ENCODE measurements at regions not wholly inside any gene's neighbourhood (a gene's known extent, or its start where the extent isn't known, plus 50 kb on each side); places are given as distances from the start of the nearest gene placed in this dataset.

- H3K4me2 ChIP-seq = no peak overlapping the region
- no peaks in the 10 kb centered on the region for H3K9me2 ChIP-seq
- no peaks in the 10 kb centered on the region for H3K36me3 ChIP-seq (replicated peaks in 1 of 2; ENCODE audit: control insufficient read depth in 1 of 2, insufficient read depth in 2 of 2, low read length in 1 of 2)
- 28% methylated on average over 4 of the region's 4 CpGs for WGBS (ENCODE audit: low lambda C conversion rate)
- H3K79me2 ChIP-seq (ENCODE audit: insufficient read depth) = no peaks in the 10 kb centered on the region
- H3K27ac ChIP-seq (ENCODE audit: low read depth in 2 of 2, low read length in 1 of 2) = no peak overlapping the region
- H2AFZ ChIP-seq (ENCODE audit: low read depth) = no peak overlapping the region
- ChIA-PET POLR2A (no interaction called here), CTCF (no interaction called here)
- H3K4me1 ChIP-seq (ENCODE audit: control insufficient read depth in 1 of 2, insufficient read depth in 2 of 2, low read depth in 1 of 2, low read length in 1 of 2) = no peaks in the 10 kb centered on the region
- H3K4me3 ChIP-seq (ENCODE audit: low read depth in 2 of 2, low read length in 1 of 2) = no peak overlapping the region
- no peaks in the 10 kb centered on the region for H3F3A ChIP-seq (replicated peaks; ENCODE audit: insufficient read depth)
- no peak overlapping the region for H3K9ac ChIP-seq
- H3K9me3 ChIP-seq = no peaks in the 10 kb centered on the region; the same call in 1 of the 2 replicates
- no peaks in the 10 kb centered on the region for H4K20me1 ChIP-seq (ENCODE audit: insufficient read depth)
- no peak for DNase-seq
- TF ChIP-seq TAF1 (IDR thresholded peaks at IDR 0.05; ENCODE audit: borderline replicate concordance, low read depth, low read length) (no peak), GATA2 (CRISPR knock-in tag; IDR thresholded peaks at IDR 0.05) (no peak), MEF2A (IDR thresholded peaks at IDR 0.05; ENCODE audit: borderline replicate concordance, low read depth) (no peak), FOXM1 (IDR thresholded peaks at IDR 0.05; ENCODE audit: low read depth) (no peak), IRF3 (IDR thresholded peaks at IDR 0.05; ENCODE audit: low read depth, low read length) (no peak), EP300 (IDR thresholded peaks at IDR 0.05; ENCODE audit: borderline replicate concordance in 1 of 2, low read depth in 1 of 2, low read length in 1 of 2) (no peak), FOXJ3 (CRISPR knock-in tag; IDR thresholded peaks at IDR 0.05) (no peak), PBX3 (IDR thresholded peaks at IDR 0.05) (no peak), YY1 (IDR thresholded peaks at IDR 0.05; ENCODE audit: low read depth) (no peak)
- H3K27me3 ChIP-seq (ENCODE audit: insufficient read depth) = no peaks in the 10 kb centered on the region
Measured at GRCh38 chr3:166425900-166426611, 588.8 kb upstream of the BCHE start.

GRCh38 chr3:166425021-166425420, 587.8 kb upstream of the BCHE start:
- CTCF ChIA-PET = no interaction called here
- no peak overlapping the region for H3K9ac ChIP-seq

More at GRCh38 chr3:166425021-166425420, 587.8 kb upstream of the BCHE start:
- H3K4me3 ChIP-seq (ENCODE audit: low read depth in 2 of 2, low read length in 1 of 2) = no peak overlapping the region
- POLR2A ChIA-PET = no interaction called here
- H4K20me1 ChIP-seq (ENCODE audit: insufficient read depth) = no peaks in the 10 kb centered on the region
- no peaks in the 10 kb centered on the region for H3K4me1 ChIP-seq (ENCODE audit: control insufficient read depth in 1 of 2, insufficient read depth in 2 of 2, low read depth in 1 of 2, low read length in 1 of 2)
- H3K36me3 ChIP-seq (replicated peaks in 1 of 2; ENCODE audit: control insufficient read depth in 1 of 2, insufficient read depth in 2 of 2, low read length in 1 of 2) = no peaks in the 10 kb centered on the region
- H3K9me2 ChIP-seq = 0 out of 2 replicates have a peak, but pooled peaks cover 5% of the 10 kb centered on the region
- H3K4me2 ChIP-seq = no peak overlapping the region
- TF ChIP-seq SMC3 (IDR thresholded peaks at IDR 0.05; ENCODE audit: low read depth, low read length) (no peak), MAX (IDR thresholded peaks at IDR 0.05; ENCODE audit: low read depth) (no peak), ZBTB33 (IDR thresholded peaks at IDR 0.05; ENCODE audit: borderline replicate concordance, low read depth) (no peak), SIN3A (IDR thresholded peaks at IDR 0.05; ENCODE audit: borderline replicate concordance, low read depth, low read length) (no peak), JUND (IDR thresholded peaks at IDR 0.05) (no peak), CTCF (IDR thresholded peaks at IDR 0.05) (no peak), IRF3 (IDR thresholded peaks at IDR 0.05; ENCODE audit: low read depth, low read length) (no peak), TCF12 (IDR thresholded peaks at IDR 0.05) (no peak), FOXJ3 (CRISPR knock-in tag; IDR thresholded peaks at IDR 0.05) (no peak), USF2 (IDR thresholded peaks at IDR 0.05; ENCODE audit: borderline replicate concordance, low read depth, low read length) (no peak)
- H3K9me3 ChIP-seq = no peaks in the 10 kb centered on the region; the same call in 1 of the 2 replicates
- no peaks in the 10 kb centered on the region for H3K79me2 ChIP-seq (ENCODE audit: insufficient read depth)
- H3K27ac ChIP-seq (ENCODE audit: low read depth in 2 of 2, low read length in 1 of 2) = no peak overlapping the region
- no peaks in the 10 kb centered on the region for H3K27me3 ChIP-seq (ENCODE audit: insufficient read depth)
- no peaks in the 10 kb centered on the region for H3F3A ChIP-seq (replicated peaks; ENCODE audit: insufficient read depth)
- H2AFZ ChIP-seq (ENCODE audit: low read depth) = no peak overlapping the region
- DNase-seq = no peak
